H9 (cell line): ENCODE measurements at regions not wholly inside any gene's neighbourhood (a gene's known extent, or its start where the extent isn't known, plus 50 kb on each side); places are given as distances from the start of the nearest gene placed in this dataset.

Experiments used
- DNase-seq: peaks from one replicate; pipeline ENCODE4 v3.0.0-alpha.2; 2017
- H2AFZ ChIP-seq: one replicate; pipeline ENCODE4 v1.6.1; 2013; ENCODE audit warnings: mild to moderate bottlenecking, low read length, control low read depth, moderate library complexity
- H2AK5ac ChIP-seq: 2 replicates; pipeline ENCODE4 v1.6.1; 2013; ENCODE audit warnings: low read length, control low read depth, mixed read lengths; ENCODE audit not compliant: insufficient read length
- H2BK120ac ChIP-seq: one replicate; pipeline ENCODE4 v1.6.1; 2013; ENCODE audit warnings: low read depth, mild to moderate bottlenecking, low read length, control low read depth, inconsistent platforms; ENCODE audit not compliant: poor library complexity, severe bottlenecking
- H2BK12ac ChIP-seq: 2 replicates; pipeline ENCODE4 v1.6.1; 2013; ENCODE audit warnings: low read length, control low read depth, mixed read lengths, low read depth; ENCODE audit not compliant: insufficient read length
- H2BK15ac ChIP-seq: 2 replicates; pipeline ENCODE4 v1.6.1; 2013; ENCODE audit warnings: low read depth, low read length, control low read depth
- H2BK20ac ChIP-seq: one replicate; pipeline ENCODE4 v1.6.1; 2013; ENCODE audit warnings: low read depth, mild to moderate bottlenecking, low read length, control low read depth, inconsistent platforms; ENCODE audit not compliant: poor library complexity, severe bottlenecking
- H2BK5ac ChIP-seq: 2 replicates; pipeline ENCODE4 v1.6.1; 2013; ENCODE audit warnings: low read length, control low read depth, mixed read lengths; ENCODE audit not compliant: insufficient read length
- H3K14ac ChIP-seq: 2 replicates; pipeline ENCODE4 v1.6.1; 2013; ENCODE audit warnings: low read length, control low read depth; ENCODE audit not compliant: insufficient read depth
- H3K18ac ChIP-seq: 2 replicates; pipeline ENCODE4 v1.6.1; 2013; ENCODE audit warnings: low read depth, mild to moderate bottlenecking, mixed read lengths, low read length, control low read depth; ENCODE audit not compliant: insufficient read length
- H3K23ac ChIP-seq: 2 replicates; pipeline ENCODE4 v1.6.1; 2013; ENCODE audit warnings: low read length, control low read depth, mixed read lengths, low read depth; ENCODE audit not compliant: insufficient read length
- H3K23me2 ChIP-seq: 2 replicates; pipeline ENCODE4 v1.6.1; 2013; ENCODE audit warnings: low read depth, mild to moderate bottlenecking, mixed read lengths, low read length, control low read depth; ENCODE audit not compliant: insufficient read length, poor library complexity, severe bottlenecking
- H3K27ac ChIP-seq: 2 replicates; pipeline ENCODE4 v1.5.1; 2013; ENCODE audit warnings: low read length, control low read depth, mixed read lengths, low read depth; ENCODE audit not compliant: insufficient read length
- H3K27me3 ChIP-seq: 2 replicates; pipeline ENCODE4 v1.6.1; 2013; ENCODE audit warnings: low read length, control low read depth, inconsistent platforms; ENCODE audit not compliant: insufficient read depth
- H3K4ac ChIP-seq: 2 replicates; pipeline ENCODE4 v1.6.1; 2013; ENCODE audit warnings: low read depth, mild to moderate bottlenecking, control low read depth, inconsistent platforms, low read length, moderate library complexity
- H3K4me1 ChIP-seq: 2 replicates; pipeline ENCODE4 v1.6.1; 2013; ENCODE audit warnings: low read length, control low read depth, inconsistent platforms; ENCODE audit not compliant: insufficient read depth
- H3K4me2 ChIP-seq: 2 replicates; pipeline ENCODE4 v1.6.1; 2013; ENCODE audit warnings: low read length, control low read depth, mixed read lengths; ENCODE audit not compliant: insufficient read length, insufficient read depth
- H3K56ac ChIP-seq: 2 replicates; pipeline ENCODE4 v1.6.1; 2013; ENCODE audit warnings: low read depth, mild to moderate bottlenecking, mixed read lengths, low read length, control low read depth; ENCODE audit not compliant: insufficient read length
- H3K79me1 ChIP-seq: 2 replicates; pipeline ENCODE4 v1.6.1; 2013; ENCODE audit warnings: low read depth, mild to moderate bottlenecking, moderate library complexity, low read length, control low read depth, inconsistent platforms; ENCODE audit not compliant: insufficient read depth, poor library complexity, severe bottlenecking
- H3K79me2 ChIP-seq: 2 replicates; pipeline ENCODE4 v1.6.1; 2013; ENCODE audit warnings: low read length, control low read depth, inconsistent platforms; ENCODE audit not compliant: insufficient read depth
- H3K9ac ChIP-seq: 2 replicates; pipeline ENCODE4 v1.6.1; 2013; ENCODE audit warnings: low read length, control low read depth, mixed read lengths; ENCODE audit not compliant: insufficient read length; ENCODE audit errors: extremely low read depth
- H3K9me3 ChIP-seq: one replicate; pipeline ENCODE4 v1.6.1; 2013; ENCODE audit warnings: low read depth, low read length, inconsistent platforms; ENCODE audit not compliant: control insufficient read depth
- H3T11ph ChIP-seq: one replicate; pipeline ENCODE4 v1.6.1; 2013; ENCODE audit warnings: mild to moderate bottlenecking, low read length, control low read depth, inconsistent platforms
- H4K20me1 ChIP-seq: one replicate; pipeline ENCODE4 v1.6.1; 2013; ENCODE audit not compliant: control insufficient read depth, insufficient read length, insufficient read depth
- H4K5ac ChIP-seq: 2 replicates; pipeline ENCODE4 v1.6.1; 2013; ENCODE audit warnings: low read depth, mild to moderate bottlenecking, mixed read lengths, low read length, control low read depth; ENCODE audit not compliant: insufficient read length
- H4K8ac ChIP-seq: replicated peaks from 2 replicates; pipeline ENCODE4 v1.6.1; 2013; ENCODE audit warnings: low read length, control low read depth, mixed read lengths, low read depth; ENCODE audit not compliant: insufficient read length
- H4K91ac ChIP-seq: 2 replicates; pipeline ENCODE4 v1.6.1; 2013; ENCODE audit warnings: low read depth, mild to moderate bottlenecking, moderate library complexity, mixed read lengths, low read length, control low read depth; ENCODE audit not compliant: insufficient read length
- H3K27ac Mint-ChIP-seq, 3 experiments: 2 replicates in 2 of 3; 3 replicates in 1 of 3; pipeline ENCODE4 v1.8.0; 2020 to 2021; ENCODE audit warnings: mixed read lengths in 3 of 3, mild to moderate bottlenecking in 1 of 3, moderate library complexity in 1 of 3
- H3K27me3 Mint-ChIP-seq: 2 replicates; pipeline ENCODE4 v1.8.0; 2021; ENCODE audit warnings: low read depth, mild to moderate bottlenecking, moderate library complexity, mixed read lengths
- H3K36me3 Mint-ChIP-seq, 3 experiments: 2 replicates in 2 of 3; 3 replicates in 1 of 3; pipeline ENCODE4 v1.8.0; 2020 to 2021; ENCODE audit warnings: low read depth in 3 of 3, mixed read lengths in 3 of 3; ENCODE audit not compliant: insufficient read depth in 1 of 3
- H3K4me1 Mint-ChIP-seq, 2 experiments: 2 replicates each; pipeline ENCODE4 v1.8.0; 2020; ENCODE audit warnings: mixed read lengths in 2 of 2
- H3K4me3 Mint-ChIP-seq, 2 experiments: 2 replicates in 1 of 2; 3 replicates in 1 of 2; pipeline ENCODE4 v1.8.0; 2020 to 2021; ENCODE audit warnings: mild to moderate bottlenecking in 2 of 2, mixed read lengths in 2 of 2, moderate library complexity in 1 of 2
- H3K9me3 Mint-ChIP-seq, 2 experiments: 2 replicates in 1 of 2; 3 replicates in 1 of 2; pipeline ENCODE4 v1.8.0; 2020; ENCODE audit warnings: mild to moderate bottlenecking in 2 of 2, mixed read lengths in 2 of 2, moderate library complexity in 1 of 2
- CTCF ChIP-seq: fragments of 200-600 bp; sonication (generic); conservative IDR thresholded peaks from 3 replicates; pipeline ENCODE4 v1.8.0; 2021; ENCODE audit warnings: antibody characterized with exemption, mild to moderate bottlenecking
- WGBS: extraction: QIAGEN DNeasy Blood & Tissue Kit; methylation state at CpG from one replicate; pipeline ENCODE4 v1.1.7; 2013; ENCODE audit warnings: missing lambda C conversion rate, low lambda C conversion rate, mixed read lengths; ENCODE audit not compliant: insufficient read length; ENCODE audit errors: extremely low coverage; 5-methylcytosine and 5-hydroxymethylcytosine counted together

GRCh38 chr14:65922142-65922541, 509.6 kb downstream of the FUT8 start:
- Histone ChIP-seq H3K56ac (no peak overlapping the region), H3K18ac (no peak overlapping the region), H3K4me2 (no peak overlapping the region), H2BK20ac (no peak overlapping the region), H4K20me1 (no peaks in the 10 kb centered on the region), H3K27me3 (no peaks in the 10 kb centered on the region), H3K23me2 (no peaks in the 10 kb centered on the region), H3K27ac (no peak overlapping the region), H3K4me1 (peaks cover 7% of the 10 kb centered on the region), H4K91ac (no peak overlapping the region), H3K9me3 (no peaks in the 10 kb centered on the region), H4K5ac (no peak overlapping the region), H2BK15ac (no peak overlapping the region), H2BK5ac (no peak overlapping the region), H4K8ac (no peak overlapping the region), H2AFZ (no peak overlapping the region), H3K4ac (no peak overlapping the region), H3K79me2 (no peaks in the 10 kb centered on the region), H3T11ph (no peak overlapping the region), H3K23ac (no peak overlapping the region), H2BK120ac (no peak overlapping the region), H2AK5ac (no peak overlapping the region), H3K79me1 (no peaks in the 10 kb centered on the region), H3K14ac (no peak overlapping the region), H3K9ac (no peak overlapping the region), H2BK12ac (no peak overlapping the region)
- Mint-ChIP-seq H3K36me3 (peaks cover 3 to 4% (median 4%) of the 10 kb centered on the region in 3 experiments; a peak in 4 of 7 replicates), H3K27me3 (no peaks in the 10 kb centered on the region), H3K27ac (no peak overlapping the region), H3K4me3 (no peak overlapping the region), H3K9me3 (no peaks in the 10 kb centered on the region; a peak in 1 of 5 replicates), H3K4me1 (peaks cover 38 to 45% of the 10 kb centered on the region in 2 experiments)
- DNase-seq, result no peak
- no peak for TF ChIP-seq CTCF
- WGBS, result no CpG with 5 or more reads among the region's 3 CpGs
